ENCODE measurements at regions not wholly inside any gene's neighbourhood (a gene's known extent, or its start where the extent isn't known, plus 50 kb on each side); places are given as distances from the start of the nearest gene placed in this dataset.

DNA sequence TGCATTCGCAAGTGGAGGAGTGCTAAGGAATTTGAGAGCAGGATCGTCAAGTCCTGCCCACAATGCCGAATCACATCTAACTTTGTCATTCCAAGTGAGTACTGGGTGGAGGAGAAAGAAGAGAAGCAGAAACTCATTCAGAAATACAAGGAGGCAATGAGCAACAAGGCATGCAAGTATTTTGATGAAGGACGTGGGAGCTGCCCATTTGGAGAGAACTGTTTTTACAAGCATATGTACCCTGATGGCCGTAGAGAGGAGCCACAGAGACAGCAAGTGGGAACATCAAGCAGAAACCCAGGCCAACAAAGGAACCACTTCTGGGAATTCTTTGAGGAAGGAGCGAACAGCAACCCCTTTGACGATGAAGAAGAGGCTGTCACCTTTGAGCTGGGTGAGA is 100.2 kb upstream of the MED14 start:
- dilution Hi-C loops (cut with MboI; ENCODE audit: extremely low pct_ligation_motif_present, low sequenced_read_pairs) = no loop called here
- Histone ChIP-seq H3K36me3 (ENCODE audit: control insufficient read depth in 2 of 2, extremely low read depth in 1 of 2, insufficient read depth in 2 of 2, low read length in 2 of 2) (no peaks in the 10 kb centered on the region), H3K27me3 (ENCODE audit: control insufficient read depth, extremely low read depth, insufficient read depth, low read length) (no peaks in the 10 kb centered on the region), H2AFZ (ENCODE audit: control insufficient read depth, low read length) (no peak overlapping the region), H3K4me3 (ENCODE audit: control insufficient read depth in 2 of 3, extremely low read depth in 1 of 3, insufficient read depth in 2 of 3, low read depth in 1 of 3, low read length in 3 of 3) (no peak overlapping the region), H3K4me1 (ENCODE audit: control insufficient read depth, extremely low read depth, insufficient read depth, low read length) (no peaks in the 10 kb centered on the region), H3K9me1 (ENCODE audit: control insufficient read depth, extremely low read depth, insufficient read depth, low read length) (no peaks in the 10 kb centered on the region), H3K27ac (ENCODE audit: control insufficient read depth, insufficient read depth, low read length) (no peak overlapping the region), H3K4me2 (ENCODE audit: control insufficient read depth, extremely low read depth, insufficient read depth, low read depth, low read length) (no peak overlapping the region), H3K79me2 (ENCODE audit: control insufficient read depth, insufficient read depth, low read length) (no peaks in the 10 kb centered on the region), H3K9ac (ENCODE audit: control insufficient read depth, extremely low read depth, insufficient read depth, low read length) (no peak overlapping the region), H4K20me1 (ENCODE audit: control insufficient read depth, extremely low read depth, insufficient read depth, low read length) (no peaks in the 10 kb centered on the region), H3K9me3 (ENCODE audit: control insufficient read depth, low read depth, low read length) (no peaks in the 10 kb centered on the region)
- no peak for FAIRE-seq
- TF ChIP-seq EZH2 (IDR thresholded peaks at IDR 0.05; ENCODE audit: low read length) = no peak
- TF ChIP-seq, protein P1, sequence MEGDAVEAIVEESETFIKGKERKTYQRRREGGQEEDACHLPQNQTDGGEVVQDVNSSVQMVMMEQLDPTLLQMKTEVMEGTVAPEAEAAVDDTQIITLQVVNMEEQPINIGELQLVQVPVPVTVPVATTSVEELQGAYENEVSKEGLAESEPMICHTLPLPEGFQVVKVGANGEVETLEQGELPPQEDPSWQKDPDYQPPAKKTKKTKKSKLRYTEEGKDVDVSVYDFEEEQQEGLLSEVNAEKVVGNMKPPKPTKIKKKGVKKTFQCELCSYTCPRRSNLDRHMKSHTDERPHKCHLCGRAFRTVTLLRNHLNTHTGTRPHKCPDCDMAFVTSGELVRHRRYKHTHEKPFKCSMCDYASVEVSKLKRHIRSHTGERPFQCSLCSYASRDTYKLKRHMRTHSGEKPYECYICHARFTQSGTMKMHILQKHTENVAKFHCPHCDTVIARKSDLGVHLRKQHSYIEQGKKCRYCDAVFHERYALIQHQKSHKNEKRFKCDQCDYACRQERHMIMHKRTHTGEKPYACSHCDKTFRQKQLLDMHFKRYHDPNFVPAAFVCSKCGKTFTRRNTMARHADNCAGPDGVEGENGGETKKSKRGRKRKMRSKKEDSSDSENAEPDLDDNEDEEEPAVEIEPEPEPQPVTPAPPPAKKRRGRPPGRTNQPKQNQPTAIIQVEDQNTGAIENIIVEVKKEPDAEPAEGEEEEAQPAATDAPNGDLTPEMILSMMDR (optimal IDR thresholded peaks at IDR 0.05 in 1 of 3, IDR thresholded peaks at IDR 0.05 in 1 of 3, conservative IDR thresholded peaks at IDR 0.05 in 1 of 3; ENCODE audit: extremely low read depth in 1 of 3, insufficient read depth in 2 of 3, low read length in 3 of 3) = no peak
- DNase-seq (ENCODE audit: low read depth, low spot score) = no peak

DNA sequence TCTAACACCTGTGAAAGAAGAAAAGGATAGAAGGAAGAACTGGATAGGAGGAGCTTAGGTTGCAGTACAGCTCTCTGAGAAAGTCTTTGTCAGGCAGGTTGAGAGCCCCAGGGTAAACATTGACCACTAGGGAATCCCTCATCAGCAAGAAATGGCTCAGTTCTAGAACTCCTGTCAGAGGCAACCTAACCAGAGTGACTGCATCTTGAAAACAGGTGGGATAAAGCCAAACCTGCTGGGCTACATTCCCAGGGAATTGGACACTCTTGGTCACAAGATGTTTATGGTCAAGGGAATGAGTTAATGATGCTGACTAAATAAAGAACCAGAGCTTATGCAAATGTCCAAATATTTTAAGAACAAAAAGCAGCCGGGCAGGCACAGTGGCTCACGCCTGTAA is 108.3 kb upstream of the MED14 start:
- H3K4me2 ChIP-seq (ENCODE audit: control insufficient read depth, extremely low read depth, insufficient read depth, low read depth, low read length) = no peak overlapping the region
- no peak for DNase-seq (ENCODE audit: low read depth, low spot score)

More for the DNA sequence above, 108.3 kb upstream of the MED14 start:
- H3K4me3 ChIP-seq (ENCODE audit: control insufficient read depth in 2 of 3, extremely low read depth in 1 of 3, insufficient read depth in 2 of 3, low read depth in 1 of 3, low read length in 3 of 3) = no peak overlapping the region
- H3K36me3 ChIP-seq (ENCODE audit: control insufficient read depth in 2 of 2, extremely low read depth in 1 of 2, insufficient read depth in 2 of 2, low read length in 2 of 2) = no peaks in the 10 kb centered on the region
- no peaks in the 10 kb centered on the region for H3K79me2 ChIP-seq (ENCODE audit: control insufficient read depth, insufficient read depth, low read length)
- no peaks in the 10 kb centered on the region for H3K9me1 ChIP-seq (ENCODE audit: control insufficient read depth, extremely low read depth, insufficient read depth, low read length)
- H3K4me1 ChIP-seq (ENCODE audit: control insufficient read depth, extremely low read depth, insufficient read depth, low read length) = no peaks in the 10 kb centered on the region
- H3K9ac ChIP-seq (ENCODE audit: control insufficient read depth, extremely low read depth, insufficient read depth, low read length) = no peak overlapping the region
- dilution Hi-C loops (cut with MboI; ENCODE audit: extremely low pct_ligation_motif_present, low sequenced_read_pairs) = no loop called here
- H2AFZ ChIP-seq (ENCODE audit: control insufficient read depth, low read length) = no peak overlapping the region
- no peak overlapping the region for H3K27ac ChIP-seq (ENCODE audit: control insufficient read depth, insufficient read depth, low read length)
- H4K20me1 ChIP-seq (ENCODE audit: control insufficient read depth, extremely low read depth, insufficient read depth, low read length) = no peaks in the 10 kb centered on the region
- H3K27me3 ChIP-seq (ENCODE audit: control insufficient read depth, extremely low read depth, insufficient read depth, low read length) = no peaks in the 10 kb centered on the region
- FAIRE-seq = no peak
- TF ChIP-seq, protein P1 (optimal IDR thresholded peaks at IDR 0.05 in 1 of 3, IDR thresholded peaks at IDR 0.05 in 1 of 3, conservative IDR thresholded peaks at IDR 0.05 in 1 of 3; ENCODE audit: extremely low read depth in 1 of 3, insufficient read depth in 2 of 3, low read length in 3 of 3) = no peak
- TF ChIP-seq EZH2 (IDR thresholded peaks at IDR 0.05; ENCODE audit: low read length) = no peak
- H3K9me3 ChIP-seq (ENCODE audit: control insufficient read depth, low read depth, low read length) = peaks cover 4% of the 10 kb centered on the region

Measured in keratinocyte (primary cell).